ENCODE measurements at regions not wholly inside any gene's neighbourhood (a gene's known extent, or its start where the extent isn't known, plus 50 kb on each side); places are given as distances from the start of the nearest gene placed in this dataset.

DNA sequence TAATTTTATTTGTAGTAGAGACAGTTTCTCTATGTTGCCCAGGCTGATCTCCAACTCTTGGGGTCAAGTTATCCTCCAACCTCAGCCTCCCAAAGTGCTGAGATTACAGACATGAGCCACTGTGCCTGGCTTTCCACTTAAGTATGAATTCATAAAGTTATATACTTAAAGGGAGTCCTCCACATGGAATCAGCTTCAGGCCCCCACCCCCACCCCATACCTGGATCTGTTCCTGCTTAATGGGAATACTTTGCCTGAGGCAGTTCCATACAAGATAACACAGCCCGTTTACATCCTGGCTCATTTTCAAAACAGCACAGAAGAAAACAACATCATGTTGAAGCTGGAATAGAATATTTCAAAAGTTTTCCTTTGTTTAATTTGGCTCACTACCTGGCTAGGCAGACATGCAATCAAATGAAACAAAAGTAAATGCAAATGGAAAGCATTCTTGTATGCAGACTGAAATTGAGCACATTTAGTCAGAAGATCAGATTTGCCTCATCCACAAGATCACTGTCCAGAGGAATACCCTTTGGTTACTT lies 82.4 kb downstream of the FAT3 start:
- Histone ChIP-seq H3K4me1 (peaks cover 9% of the 10 kb centered on the region), H3K9me3 (no peaks in the 10 kb centered on the region), H3K27me3 (no peaks in the 10 kb centered on the region), H3K36me3 (replicated peaks in 1 of 2; ENCODE audit: insufficient read depth in 1 of 2, low read depth in 2 of 2) (no peaks in the 10 kb centered on the region), H3K4me3 (no peak overlapping the region), H3K27ac (no peak overlapping the region)
- TF ChIP-seq, protein P1, sequence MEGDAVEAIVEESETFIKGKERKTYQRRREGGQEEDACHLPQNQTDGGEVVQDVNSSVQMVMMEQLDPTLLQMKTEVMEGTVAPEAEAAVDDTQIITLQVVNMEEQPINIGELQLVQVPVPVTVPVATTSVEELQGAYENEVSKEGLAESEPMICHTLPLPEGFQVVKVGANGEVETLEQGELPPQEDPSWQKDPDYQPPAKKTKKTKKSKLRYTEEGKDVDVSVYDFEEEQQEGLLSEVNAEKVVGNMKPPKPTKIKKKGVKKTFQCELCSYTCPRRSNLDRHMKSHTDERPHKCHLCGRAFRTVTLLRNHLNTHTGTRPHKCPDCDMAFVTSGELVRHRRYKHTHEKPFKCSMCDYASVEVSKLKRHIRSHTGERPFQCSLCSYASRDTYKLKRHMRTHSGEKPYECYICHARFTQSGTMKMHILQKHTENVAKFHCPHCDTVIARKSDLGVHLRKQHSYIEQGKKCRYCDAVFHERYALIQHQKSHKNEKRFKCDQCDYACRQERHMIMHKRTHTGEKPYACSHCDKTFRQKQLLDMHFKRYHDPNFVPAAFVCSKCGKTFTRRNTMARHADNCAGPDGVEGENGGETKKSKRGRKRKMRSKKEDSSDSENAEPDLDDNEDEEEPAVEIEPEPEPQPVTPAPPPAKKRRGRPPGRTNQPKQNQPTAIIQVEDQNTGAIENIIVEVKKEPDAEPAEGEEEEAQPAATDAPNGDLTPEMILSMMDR (IDR thresholded peaks at IDR 0.05): no peak
- TF ChIP-seq POLR2A (IDR thresholded peaks at IDR 0.05): no peak
- intact Hi-C loops (cut with DNase I): no loop called here
- WGBS, 2 donors: 11 to 29% methylated on average over 1 of the region's 1 CpG
- DNase-seq (no peak), ATAC-seq (no peak)

DNA sequence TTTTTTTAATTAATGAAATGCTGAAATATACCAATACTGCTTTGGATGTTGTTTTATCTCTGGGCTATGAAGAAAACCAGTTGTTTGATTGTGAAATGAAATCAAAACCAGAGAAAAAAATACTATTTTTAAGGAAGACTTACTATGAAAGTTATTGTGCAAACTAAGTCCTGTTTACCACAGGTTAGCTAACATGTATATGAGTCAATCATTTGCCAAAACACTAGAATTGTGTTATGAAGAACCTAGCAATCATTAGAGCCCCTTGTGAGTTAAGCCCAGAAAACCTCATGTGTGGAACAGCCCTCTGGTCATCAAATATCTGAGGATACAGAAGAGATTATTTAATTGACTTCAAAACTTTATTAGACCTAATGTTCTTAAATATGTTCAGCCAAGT lies 83.7 kb downstream of the FAT3 start:
- no peak for TF ChIP-seq POLR2A (IDR thresholded peaks at IDR 0.05)
- TF ChIP-seq, protein P1 (IDR thresholded peaks at IDR 0.05): no peak
- Histone ChIP-seq H3K36me3 (replicated peaks in 1 of 2; ENCODE audit: insufficient read depth in 1 of 2, low read depth in 2 of 2) (no peaks in the 10 kb centered on the region), H3K27me3 (no peaks in the 10 kb centered on the region), H3K27ac (no peak overlapping the region), H3K4me3 (no peak overlapping the region), H3K9me3 (no peaks in the 10 kb centered on the region), H3K4me1 (peaks cover 9% of the 10 kb centered on the region)
- no peak for DNase-seq
- intact Hi-C loops (cut with DNase I): no loop called here
- ATAC-seq: no peak

DNA sequence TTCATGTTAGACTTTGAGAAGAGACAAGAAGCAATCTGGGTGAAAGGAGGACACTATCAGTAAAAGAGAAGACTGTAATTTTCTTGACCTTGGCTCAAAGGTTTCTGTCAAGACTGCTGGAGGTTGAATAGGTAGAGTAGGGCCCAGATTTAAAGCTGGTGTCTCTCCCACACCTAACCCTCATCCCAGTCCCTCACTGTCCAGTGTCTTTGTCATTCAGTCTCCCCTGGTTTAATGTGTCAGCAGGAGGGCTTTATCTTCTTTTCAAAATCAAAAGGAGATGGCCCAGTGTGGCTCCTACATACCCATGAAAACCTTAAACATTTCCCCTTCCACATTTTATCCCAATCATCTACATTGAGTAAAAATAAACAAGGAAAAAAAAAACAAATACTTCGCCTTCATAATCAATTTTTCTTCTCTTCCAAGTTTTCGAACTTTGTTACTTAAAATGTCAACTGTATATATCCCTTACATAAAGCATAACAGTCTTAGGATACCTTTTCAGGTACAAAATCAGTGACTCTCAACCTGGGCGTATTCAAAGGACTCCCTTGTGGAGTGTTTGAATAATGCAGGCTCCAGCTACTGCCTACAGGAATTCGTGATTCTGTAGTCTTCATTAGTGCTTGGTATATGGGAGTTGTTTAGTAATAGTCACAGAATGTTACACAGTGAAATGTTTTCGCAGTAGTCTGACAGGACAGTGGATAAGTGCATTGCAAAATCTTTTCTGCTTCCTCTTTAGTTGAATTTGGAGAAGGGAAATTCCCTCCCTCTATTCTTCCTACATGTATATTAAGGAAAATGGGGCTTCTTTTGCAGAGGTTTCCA lies 87.2 kb downstream of the FAT3 start:
- Histone ChIP-seq H3K36me3 (replicated peaks in 1 of 2; ENCODE audit: insufficient read depth in 1 of 2, low read depth in 2 of 2) (no peaks in the 10 kb centered on the region), H3K27me3 (no peaks in the 10 kb centered on the region), H3K9me3 (no peaks in the 10 kb centered on the region), H3K4me3 (no peak overlapping the region), H3K27ac (no peak overlapping the region), H3K4me1 (peaks cover 12% of the 10 kb centered on the region)
- intact Hi-C loops (cut with DNase I): no loop called here
- WGBS, 2 donors: 48 to 51% methylated on average over 5 of the region's 5 CpGs
- DNase-seq (no peak), ATAC-seq (no peak)
- TF ChIP-seq POLR2A (IDR thresholded peaks at IDR 0.05): no peak
- TF ChIP-seq, protein P1 (IDR thresholded peaks at IDR 0.05): no peak

DNA sequence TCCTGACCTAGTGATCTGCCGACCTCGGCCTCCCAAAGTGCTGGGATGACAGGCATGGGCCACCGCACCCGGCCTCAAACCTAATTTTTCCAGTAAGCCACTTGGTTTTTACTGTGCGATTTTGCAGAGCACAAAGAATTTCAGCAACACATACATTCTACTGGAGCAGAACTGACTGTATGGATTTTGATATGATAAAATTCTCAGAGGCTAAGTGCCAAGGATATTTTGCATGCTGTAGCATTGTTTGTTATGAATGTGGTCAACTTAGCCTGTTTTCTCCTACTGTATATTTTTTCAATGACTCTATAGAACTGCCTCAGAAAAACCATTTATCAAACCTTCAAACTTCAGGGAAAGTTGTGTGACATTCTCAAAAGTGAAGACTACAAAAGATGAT lies 89.2 kb downstream of the FAT3 start:
- peaks cover 5% of the 10 kb centered on the region for H3K4me1 ChIP-seq
- ATAC-seq (no peak), DNase-seq (no peak)
- 77 to 81% methylated on average over 5 of the region's 5 CpGs for WGBS, 2 donors
- TF ChIP-seq, protein P1 (IDR thresholded peaks at IDR 0.05): no peak
- TF ChIP-seq POLR2A (IDR thresholded peaks at IDR 0.05): no peak
- no peaks in the 10 kb centered on the region for H3K27me3 ChIP-seq
- no peak overlapping the region for H3K27ac ChIP-seq
- intact Hi-C loops (cut with DNase I): no loop called here
- no peaks in the 10 kb centered on the region for H3K9me3 ChIP-seq
- H3K4me3 ChIP-seq: no peak overlapping the region
- H3K36me3 ChIP-seq (replicated peaks in 1 of 2; ENCODE audit: insufficient read depth in 1 of 2, low read depth in 2 of 2): no peaks in the 10 kb centered on the region

DNA sequence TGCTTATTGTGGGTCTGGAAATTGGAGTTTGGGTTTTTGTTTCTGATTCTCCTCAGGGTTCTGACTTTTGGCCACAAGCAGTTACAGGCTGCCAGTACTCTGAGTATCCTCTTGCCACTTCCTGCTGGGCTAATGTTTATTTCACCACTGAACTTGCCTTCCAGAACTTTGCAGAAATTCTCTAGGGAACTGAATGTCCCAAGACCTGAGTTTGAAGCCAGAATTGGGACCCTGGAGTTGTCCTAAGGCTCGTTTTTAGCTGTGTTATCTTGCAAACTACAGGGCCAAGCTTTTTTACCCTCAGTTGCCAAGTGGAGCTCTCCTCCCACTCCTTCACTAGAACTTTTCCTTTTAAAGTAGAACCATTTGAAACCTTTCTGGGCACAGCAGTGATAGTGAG lies 89.9 kb downstream of the FAT3 start:
- WGBS, 2 donors: 0 to 4% methylated on average over 1 of the region's 1 CpG
- no peak for DNase-seq
- intact Hi-C loops (cut with DNase I): no loop called here

More for the DNA sequence above, 89.9 kb downstream of the FAT3 start:
- no peaks in the 10 kb centered on the region for H3K9me3 ChIP-seq
- no peak overlapping the region for H3K4me3 ChIP-seq
- no peaks in the 10 kb centered on the region for H3K27me3 ChIP-seq
- H3K4me1 ChIP-seq: peaks cover 5% of the 10 kb centered on the region
- ATAC-seq: no peak
- TF ChIP-seq, protein P1 (IDR thresholded peaks at IDR 0.05): no peak
- no peak for TF ChIP-seq POLR2A (IDR thresholded peaks at IDR 0.05)
- H3K36me3 ChIP-seq (replicated peaks in 1 of 2; ENCODE audit: insufficient read depth in 1 of 2, low read depth in 2 of 2): no peaks in the 10 kb centered on the region
- H3K27ac ChIP-seq: no peak overlapping the region

Data from body of pancreas (tissue), 4 donors.